ENCODE measurements at regions not wholly inside any gene's neighbourhood (a gene's known extent, or its start where the extent isn't known, plus 50 kb on each side); places are given as distances from the start of the nearest gene placed in this dataset.

- DNase-seq (ENCODE audit: extremely low read depth in 1 of 2, low read depth in 1 of 2): no peak
Observed at GRCh38 chr16:87053016-87053982, 263.9 kb downstream of the C16orf95 start.

GRCh38 chr16:87054154-87054553 lies 263.0 kb downstream of the C16orf95 start:
- DNase-seq (ENCODE audit: extremely low read depth in 1 of 2, low read depth in 1 of 2): no peak

GRCh38 chr16:87054856-87055255 lies 262.3 kb downstream of the C16orf95 start:
- no peak for DNase-seq (ENCODE audit: extremely low read depth in 1 of 2, low read depth in 1 of 2)

- DNase-seq (ENCODE audit: extremely low read depth in 1 of 2, low read depth in 1 of 2): no peak
Observed at GRCh38 chr16:87056083-87056482, 261.1 kb downstream of the C16orf95 start.

GRCh38 chr16:87056551-87056950 lies 260.6 kb downstream of the C16orf95 start:
- DNase-seq (ENCODE audit: extremely low read depth in 1 of 2, low read depth in 1 of 2): no peak

GRCh38 chr16:87057211-87057881 lies 259.8 kb downstream of the C16orf95 start:
- no peak for DNase-seq (ENCODE audit: extremely low read depth in 1 of 2, low read depth in 1 of 2)

GRCh38 chr16:87057951-87058560 lies 259.1 kb downstream of the C16orf95 start:
- DNase-seq (ENCODE audit: extremely low read depth in 1 of 2, low read depth in 1 of 2): no peak

GRCh38 chr16:87058728-87059250 lies 258.4 kb downstream of the C16orf95 start:
- no peak for DNase-seq (ENCODE audit: extremely low read depth in 1 of 2, low read depth in 1 of 2)

- DNase-seq (ENCODE audit: extremely low read depth in 1 of 2, low read depth in 1 of 2): no peak
Observed at GRCh38 chr16:87060034-87060986, 256.9 kb downstream of the C16orf95 start.

- DNase-seq (ENCODE audit: extremely low read depth in 1 of 2, low read depth in 1 of 2): no peak
Observed at GRCh38 chr16:87061243-87061920, 255.8 kb downstream of the C16orf95 start.

- DNase-seq (ENCODE audit: extremely low read depth in 1 of 2, low read depth in 1 of 2): peak; percentile 15 to 25
Observed at GRCh38 chr16:87062569-87063442, 254.4 kb downstream of the C16orf95 start.

- no peak for DNase-seq (ENCODE audit: extremely low read depth in 1 of 2, low read depth in 1 of 2)
Observed at GRCh38 chr16:87063543-87063942, 253.6 kb downstream of the C16orf95 start.

GRCh38 chr16:87064731-87065445 lies 252.3 kb downstream of the C16orf95 start:
- no peak for DNase-seq (ENCODE audit: extremely low read depth in 1 of 2, low read depth in 1 of 2)

- no peak for DNase-seq (ENCODE audit: extremely low read depth in 1 of 2, low read depth in 1 of 2)
Observed at GRCh38 chr16:87065446-87066132, 251.6 kb downstream of the C16orf95 start.

- no peak for DNase-seq (ENCODE audit: extremely low read depth in 1 of 2, low read depth in 1 of 2)
Observed at GRCh38 chr16:87066133-87067002, 250.8 kb downstream of the C16orf95 start.

- DNase-seq (ENCODE audit: extremely low read depth in 1 of 2, low read depth in 1 of 2): no peak
Observed at GRCh38 chr16:87067003-87067556, 250.1 kb downstream of the C16orf95 start.

Measured in stimulated activated CD8-positive, alpha-beta memory T cell treated with anti-CD3 and anti-CD28 coated beads, Interleukin-7, amount 100 ng/mL, for 48 hours (primary cell).